ENCODE measurements at regions not wholly inside any gene's neighbourhood (a gene's known extent, or its start where the extent isn't known, plus 50 kb on each side); places are given as distances from the start of the nearest gene placed in this dataset.

DNA sequence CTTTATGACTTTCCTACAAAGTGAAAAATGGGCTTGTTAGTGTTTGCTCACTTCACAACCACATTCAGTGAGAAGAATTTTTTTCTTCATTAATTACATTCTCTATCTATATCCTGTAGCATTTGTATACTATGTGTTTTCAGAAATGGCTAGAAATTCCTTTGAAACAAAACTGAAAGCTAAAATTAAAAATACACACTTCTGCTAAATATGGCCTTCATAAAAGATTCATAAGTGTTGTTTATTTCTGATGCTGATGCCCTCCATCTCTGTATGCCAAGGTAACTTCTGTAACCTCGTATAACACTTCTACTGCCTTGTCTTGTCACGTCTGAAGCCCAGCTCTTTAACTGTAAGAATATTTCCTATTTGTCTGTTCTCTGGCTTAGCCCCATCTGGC lies 59.8 kb downstream of the PMAIP1 start:
- no peak for TF ChIP-seq POLR2A (IDR thresholded peaks at IDR 0.05; ENCODE audit: low read depth)
- no peak for TF ChIP-seq CTCF (IDR thresholded peaks at IDR 0.05)
